ENCODE measurements at regions not wholly inside any gene's neighbourhood (a gene's known extent, or its start where the extent isn't known, plus 50 kb on each side); places are given as distances from the start of the nearest gene placed in this dataset.

GRCh38 chrX:124646403-124646802 lies 300.0 kb downstream of the SH2D1A start:
- no peak for TF ChIP-seq CTCF (IDR thresholded peaks at IDR 0.05)
- TF ChIP-seq POLR2A (IDR thresholded peaks at IDR 0.05), result no peak
- Histone ChIP-seq H3K27ac (no peak overlapping the region), H3K4me3 (no peak overlapping the region), H3K4me1 (no peaks in the 10 kb centered on the region), H3K9me3 (no peaks in the 10 kb centered on the region), H3K36me3 (no peaks in the 10 kb centered on the region), H3K27me3 (no peaks in the 10 kb centered on the region)
- DNase-seq, result no peak

- no peak for DNase-seq
- Histone ChIP-seq H3K27ac (no peak overlapping the region), H3K4me1 (no peaks in the 10 kb centered on the region), H3K27me3 (no peaks in the 10 kb centered on the region), H3K36me3 (no peaks in the 10 kb centered on the region), H3K9me3 (no peaks in the 10 kb centered on the region), H3K4me3 (no peak overlapping the region)
- no peak for TF ChIP-seq CTCF (IDR thresholded peaks at IDR 0.05)
- TF ChIP-seq POLR2A (IDR thresholded peaks at IDR 0.05), result no peak
These were observed 304.7 kb downstream of the SH2D1A start for GRCh38 chrX:124651031-124651430.

- no peaks in the 10 kb centered on the region for H3K36me3 ChIP-seq
- no peak for DNase-seq
- no peak overlapping the region for H3K27ac ChIP-seq
- H3K4me1 ChIP-seq, result no peaks in the 10 kb centered on the region
- TF ChIP-seq CTCF (IDR thresholded peaks at IDR 0.05) (no peak), POLR2A (IDR thresholded peaks at IDR 0.05) (no peak)
- H3K27me3 ChIP-seq, result no peaks in the 10 kb centered on the region
- no peak overlapping the region for H3K4me3 ChIP-seq
- no peaks in the 10 kb centered on the region for H3K9me3 ChIP-seq
These were observed 319.4 kb downstream of the SH2D1A start for GRCh38 chrX:124665621-124666400.

- DNase-seq, result no peak
- no peak overlapping the region for H3K4me3 ChIP-seq
- H3K9me3 ChIP-seq, result no peaks in the 10 kb centered on the region
- H3K36me3 ChIP-seq, result no peaks in the 10 kb centered on the region
- H3K27ac ChIP-seq, result no peak overlapping the region
- H3K27me3 ChIP-seq, result no peaks in the 10 kb centered on the region
- TF ChIP-seq CTCF (IDR thresholded peaks at IDR 0.05) (no peak), POLR2A (IDR thresholded peaks at IDR 0.05) (no peak)
- no peaks in the 10 kb centered on the region for H3K4me1 ChIP-seq
These were observed 332.8 kb downstream of the SH2D1A start for GRCh38 chrX:124679199-124679598.

GRCh38 chrX:124680287-124680686 lies 333.9 kb downstream of the SH2D1A start:
- no peaks in the 10 kb centered on the region for H3K36me3 ChIP-seq
- no peak overlapping the region for H3K27ac ChIP-seq
- TF ChIP-seq POLR2A (IDR thresholded peaks at IDR 0.05) (no peak), CTCF (IDR thresholded peaks at IDR 0.05) (no peak)
- no peak overlapping the region for H3K4me3 ChIP-seq
- no peak for DNase-seq
- peaks cover 0 to 3% (median 0%) of the 10 kb centered on the region in 4 donors for H3K9me3 ChIP-seq
- H3K27me3 ChIP-seq, result no peaks in the 10 kb centered on the region
- H3K4me1 ChIP-seq, result no peaks in the 10 kb centered on the region
